Activated CD4-positive, alpha-beta T cell treated with anti-CD3 and anti-CD28 coated beads, Interleukin-2, amount 10 ng/mL, durations not matched to agents 7 days and 5 days (primary cell): ENCODE measurements at regions not wholly inside any gene's neighbourhood (a gene's known extent, or its start where the extent isn't known, plus 50 kb on each side); places are given as distances from the start of the nearest gene placed in this dataset.
"Not testable (repeated sequence)": the region's sequence is repeated elsewhere in the genome, so short reads cannot be mapped to it uniquely, and the experiment has no call there.

Source experiments
- CTCF ChIA-PET: fragments of 350-600 bp; sonication (Branson Sonifier 250); formaldehyde crosslinking; loops from one replicate; lab custom pipeline; 2021; ENCODE audit warnings: antibody characterized with exemption; lab: Charles Lee
- POLR2A ChIA-PET: fragments of 350-600 bp; sonication (Branson Sonifier 250); formaldehyde crosslinking; loops from one replicate; lab custom pipeline; 2021; ENCODE audit warnings: antibody characterized with exemption; lab: Charles Lee
- DNase-seq: peaks from one replicate; pipeline ENCODE4 v3.0.0-alpha.2; 2020
- H3K27ac Mint-ChIP-seq: one replicate; pipeline ENCODE4 v1.8.0; 2021; ENCODE audit warnings: mild to moderate bottlenecking, moderate library complexity, mixed read lengths
- H3K27me3 Mint-ChIP-seq: one replicate; pipeline ENCODE4 v1.8.0; 2021; ENCODE audit warnings: mixed read lengths
- H3K36me3 Mint-ChIP-seq: one replicate; pipeline ENCODE4 v1.8.0; 2021; ENCODE audit warnings: low read depth, mixed read lengths
- H3K4me1 Mint-ChIP-seq: one replicate; pipeline ENCODE4 v1.8.0; 2021; ENCODE audit warnings: mixed read lengths
- H3K4me3 Mint-ChIP-seq: one replicate; pipeline ENCODE4 v1.8.0; 2021; ENCODE audit warnings: mild to moderate bottlenecking, moderate library complexity, mixed read lengths
- H3K9me3 Mint-ChIP-seq: one replicate; pipeline ENCODE4 v1.8.0; 2021; ENCODE audit warnings: mixed read lengths

DNA sequence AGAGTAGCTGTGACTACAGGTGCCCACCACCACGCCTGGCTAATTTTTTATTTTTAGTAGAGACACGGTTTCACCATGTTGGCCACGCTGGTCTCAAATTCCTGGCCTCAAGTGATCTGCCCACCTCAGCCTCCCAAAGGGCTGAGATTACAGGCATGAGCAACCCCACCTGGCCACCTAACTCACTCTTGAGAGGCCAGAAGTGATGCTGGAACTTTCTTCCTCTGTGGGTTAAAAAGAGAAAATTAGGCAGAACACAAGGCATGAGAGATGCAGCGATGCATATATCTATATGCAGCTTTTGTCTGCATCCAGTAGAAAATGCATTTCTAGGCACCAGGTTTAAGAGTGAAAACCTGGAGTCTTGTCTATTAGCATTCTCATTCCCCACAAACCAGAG lies 100.2 kb upstream of the CLEC6A start:
- DNase-seq, H3K4me3 Mint-ChIP-seq, CTCF ChIA-PET, H3K4me1 Mint-ChIP-seq, H3K36me3 Mint-ChIP-seq, POLR2A ChIA-PET, H3K27ac Mint-ChIP-seq, H3K9me3 Mint-ChIP-seq: not testable (repeated sequence)
- peaks cover 14% of the 10 kb centered on the region for H3K27me3 Mint-ChIP-seq

GRCh38 chr12:8373744-8374143 lies 82.0 kb upstream of the CLEC6A start:
- H3K9me3 Mint-ChIP-seq, H3K4me3 Mint-ChIP-seq, H3K27ac Mint-ChIP-seq, DNase-seq, POLR2A ChIA-PET, H3K4me1 Mint-ChIP-seq, H3K36me3 Mint-ChIP-seq: not testable (repeated sequence)
- peaks cover 10% of the 10 kb centered on the region for H3K27me3 Mint-ChIP-seq
- CTCF ChIA-PET = interaction anchor here (0.6 kb wide), 2 partner anchors 199 to 289 kb away, joined by 3 to 4 read pairs; no protein-coding TSS in a partner anchor

DNA sequence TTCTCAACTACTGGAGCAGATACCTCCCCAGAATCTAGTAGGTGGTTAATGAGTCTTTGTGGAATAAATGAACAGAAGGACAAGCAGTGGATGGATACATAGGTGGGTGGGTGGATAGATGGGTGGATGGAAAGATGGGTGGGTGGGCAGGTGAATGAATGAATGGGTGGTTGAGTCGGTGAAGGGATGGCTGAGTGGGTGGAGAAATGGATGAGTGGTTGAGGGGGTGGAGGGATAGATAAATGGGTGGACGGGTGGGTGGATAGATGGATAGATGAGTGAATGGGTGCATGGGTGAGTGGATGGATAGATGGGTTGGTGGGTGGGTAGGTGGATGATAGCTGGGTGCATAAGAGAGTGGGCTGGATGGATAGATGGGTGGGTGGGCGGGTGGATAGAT lies 80.6 kb upstream of the CLEC6A start:
- POLR2A ChIA-PET, H3K36me3 Mint-ChIP-seq, DNase-seq, CTCF ChIA-PET, H3K27ac Mint-ChIP-seq, H3K27me3 Mint-ChIP-seq, H3K9me3 Mint-ChIP-seq, H3K4me3 Mint-ChIP-seq, H3K4me1 Mint-ChIP-seq: not testable (repeated sequence)

DNA sequence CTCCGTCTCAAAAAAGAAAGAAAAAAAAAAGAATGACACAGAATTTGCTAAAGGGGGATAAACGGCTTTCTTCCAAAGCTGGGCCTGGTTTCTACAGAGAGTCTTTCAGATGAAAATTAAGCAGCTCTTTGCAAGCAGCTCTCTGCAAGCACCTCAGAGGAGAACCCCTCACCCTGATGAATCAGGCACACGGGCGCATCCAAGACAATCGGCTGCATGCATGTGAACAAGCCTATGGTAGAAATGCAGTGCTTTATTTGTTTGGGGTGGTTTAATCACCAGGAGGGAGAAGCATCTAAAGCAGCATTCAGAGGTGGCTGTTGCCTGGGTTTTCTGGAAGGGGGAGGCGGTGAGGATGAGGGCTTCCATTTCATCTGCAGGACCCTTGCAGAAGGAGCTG lies 78.0 kb upstream of the CLEC6A start:
- CTCF ChIA-PET = interaction anchor here (0.6 kb wide), 1 partner anchor 1990 kb away, joined by 3 read pairs; no protein-coding TSS in a partner anchor
- H3K4me1 Mint-ChIP-seq, H3K9me3 Mint-ChIP-seq, DNase-seq, POLR2A ChIA-PET, H3K36me3 Mint-ChIP-seq, H3K4me3 Mint-ChIP-seq, H3K27ac Mint-ChIP-seq, H3K27me3 Mint-ChIP-seq: not testable (repeated sequence)

- CTCF ChIA-PET, H3K27ac Mint-ChIP-seq, POLR2A ChIA-PET, H3K36me3 Mint-ChIP-seq, H3K4me1 Mint-ChIP-seq, DNase-seq, H3K4me3 Mint-ChIP-seq, H3K9me3 Mint-ChIP-seq, H3K27me3 Mint-ChIP-seq: not testable (repeated sequence)
Measured at GRCh38 chr12:8382556-8382955, 73.2 kb upstream of the CLEC6A start.

- POLR2A ChIA-PET, H3K36me3 Mint-ChIP-seq, H3K4me3 Mint-ChIP-seq, H3K9me3 Mint-ChIP-seq, DNase-seq, CTCF ChIA-PET, H3K4me1 Mint-ChIP-seq, H3K27ac Mint-ChIP-seq: not testable (repeated sequence)
- peaks cover 18% of the 10 kb centered on the region for H3K27me3 Mint-ChIP-seq
Measured at GRCh38 chr12:8384686-8385085, 71.1 kb upstream of the CLEC6A start.

GRCh38 chr12:8385431-8385830 lies 70.3 kb upstream of the CLEC6A start:
- H3K4me1 Mint-ChIP-seq, H3K36me3 Mint-ChIP-seq, POLR2A ChIA-PET, H3K9me3 Mint-ChIP-seq, DNase-seq, CTCF ChIA-PET, H3K4me3 Mint-ChIP-seq, H3K27ac Mint-ChIP-seq: not testable (repeated sequence)
- H3K27me3 Mint-ChIP-seq = peaks cover 20% of the 10 kb centered on the region

GRCh38 chr12:8386661-8387060 lies 69.1 kb upstream of the CLEC6A start:
- DNase-seq, H3K36me3 Mint-ChIP-seq, H3K27ac Mint-ChIP-seq, H3K9me3 Mint-ChIP-seq, H3K4me3 Mint-ChIP-seq, H3K4me1 Mint-ChIP-seq, POLR2A ChIA-PET, CTCF ChIA-PET: not testable (repeated sequence)
- peaks cover 20% of the 10 kb centered on the region for H3K27me3 Mint-ChIP-seq

- POLR2A ChIA-PET, CTCF ChIA-PET, H3K9me3 Mint-ChIP-seq, H3K36me3 Mint-ChIP-seq, H3K4me1 Mint-ChIP-seq, H3K27ac Mint-ChIP-seq, DNase-seq: not testable (repeated sequence)
- H3K27me3 Mint-ChIP-seq = peaks cover 26% of the 10 kb centered on the region
- H3K4me3 Mint-ChIP-seq = peak overlapping the region; percentile 30
Measured at GRCh38 chr12:8389296-8389695, 66.5 kb upstream of the CLEC6A start.

- H3K4me3 Mint-ChIP-seq = peak overlapping the region; percentile 50
- POLR2A ChIA-PET, CTCF ChIA-PET: not testable (repeated sequence)
Measured at GRCh38 chr12:8390001-8390777, 65.6 kb upstream of the CLEC6A start.

DNA sequence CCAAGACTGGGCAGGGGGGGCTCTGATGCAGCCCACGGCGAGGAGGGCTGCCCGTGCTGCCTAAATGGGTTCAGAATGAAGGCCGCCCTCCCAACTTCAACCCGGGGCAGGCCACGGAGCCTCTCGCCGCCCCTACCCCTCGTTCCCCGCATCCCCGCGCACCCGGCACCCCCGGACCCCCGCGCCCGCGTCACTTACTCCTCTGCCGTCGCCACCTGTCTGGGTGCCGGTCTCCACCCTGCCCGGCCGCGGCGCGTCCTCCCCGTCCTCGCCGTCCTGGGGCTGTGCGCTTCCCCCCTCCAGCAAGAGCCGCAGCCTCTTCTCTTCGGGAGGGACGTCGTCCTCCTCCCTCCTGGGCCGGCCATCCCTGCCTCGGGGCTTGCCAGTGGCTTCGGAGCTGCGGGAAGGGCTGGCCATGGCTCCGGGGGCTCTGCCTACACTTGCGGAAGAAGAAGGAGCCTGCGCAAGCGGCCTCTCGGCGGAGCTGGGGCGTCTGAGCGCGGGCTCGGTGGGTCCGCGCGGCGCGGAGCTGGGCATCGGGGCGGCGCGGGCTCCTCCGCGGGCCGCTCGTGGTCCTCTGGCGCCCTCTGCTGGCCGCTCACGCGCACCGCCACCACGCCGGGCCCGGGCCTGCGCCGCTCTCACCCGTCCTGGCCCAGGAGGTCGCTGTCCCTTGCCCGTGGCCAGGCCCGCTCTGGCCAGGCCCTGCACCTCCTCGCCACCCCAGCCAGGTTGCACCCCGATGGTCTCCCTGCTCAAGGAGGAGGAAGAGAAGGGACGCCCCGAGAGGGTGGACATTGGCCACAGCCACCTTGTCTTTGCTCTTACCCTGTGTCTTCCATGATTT lies 59.3 kb upstream of the CLEC6A start:
- H3K4me1 Mint-ChIP-seq, H3K9me3 Mint-ChIP-seq, H3K27ac Mint-ChIP-seq, POLR2A ChIA-PET, H3K36me3 Mint-ChIP-seq: not testable (repeated sequence)
- peak overlapping the region; percentile 22 for H3K4me3 Mint-ChIP-seq
- CTCF ChIA-PET = interaction anchor here (1.2 kb wide), 1 partner anchor 55 kb away, joined by 3 read pairs; no protein-coding TSS in a partner anchor
- H3K27me3 Mint-ChIP-seq = peaks cover 22% of the 10 kb centered on the region
- DNase-seq = peak; percentile 58

More at GRCh38 chr12:8390001-8390777, 65.6 kb upstream of the CLEC6A start:
- H3K4me1 Mint-ChIP-seq, H3K9me3 Mint-ChIP-seq, H3K27ac Mint-ChIP-seq, H3K36me3 Mint-ChIP-seq: not testable (repeated sequence)
- DNase-seq = peak; percentile 60
- peaks cover 22% of the 10 kb centered on the region for H3K27me3 Mint-ChIP-seq

DNA sequence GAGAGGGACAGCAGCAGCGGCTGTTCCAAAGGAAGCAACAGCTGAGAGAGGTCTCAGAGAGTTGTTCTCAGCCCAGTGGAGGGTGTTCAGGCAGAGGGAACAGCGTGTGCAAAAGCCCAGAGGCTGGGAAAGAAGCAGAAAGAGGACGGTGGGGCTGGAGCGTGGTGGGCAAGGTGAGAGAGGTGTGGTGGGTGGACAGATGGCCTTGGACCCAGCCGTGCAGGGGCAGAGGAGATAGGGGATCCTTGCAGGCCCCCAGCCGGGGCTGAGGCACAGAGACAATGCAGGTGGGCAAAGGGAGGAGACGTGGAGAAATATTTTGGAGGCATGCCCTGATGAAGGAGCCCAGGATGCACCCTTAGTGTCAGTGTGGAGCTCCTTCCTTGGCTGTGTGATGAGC lies 58.4 kb upstream of the CLEC6A start:
- H3K36me3 Mint-ChIP-seq, H3K4me1 Mint-ChIP-seq, CTCF ChIA-PET, DNase-seq, H3K4me3 Mint-ChIP-seq, H3K27ac Mint-ChIP-seq, POLR2A ChIA-PET, H3K9me3 Mint-ChIP-seq: not testable (repeated sequence)
- peaks cover 19% of the 10 kb centered on the region for H3K27me3 Mint-ChIP-seq

DNA sequence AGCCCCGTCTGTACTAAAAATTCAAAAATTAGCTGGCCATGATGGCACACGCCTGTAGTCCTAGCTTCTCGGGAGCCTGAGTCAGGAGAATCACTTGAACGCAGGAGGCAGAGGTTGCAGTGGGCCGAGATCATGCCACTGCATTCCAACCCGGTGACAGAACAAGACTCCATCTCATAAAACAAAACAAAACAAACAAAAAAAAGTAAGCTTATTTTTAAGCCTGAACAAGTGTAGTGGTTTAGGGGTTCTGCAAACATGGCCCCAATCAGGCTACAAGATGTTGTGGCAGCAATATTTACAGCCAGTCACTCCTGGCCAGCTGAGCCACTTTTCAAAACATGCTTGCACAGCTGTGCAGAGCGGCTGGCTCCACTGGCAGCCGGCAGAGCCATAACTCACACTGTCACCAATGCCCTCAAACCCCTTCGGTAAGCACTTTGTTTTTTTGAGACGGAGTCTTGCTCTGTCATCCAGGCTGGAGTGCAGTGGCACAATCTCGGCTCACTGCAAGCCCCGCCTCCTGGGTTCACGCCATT lies 56.2 kb upstream of the CLEC6A start:
- DNase-seq, H3K4me3 Mint-ChIP-seq, H3K4me1 Mint-ChIP-seq, H3K36me3 Mint-ChIP-seq, POLR2A ChIA-PET, CTCF ChIA-PET, H3K9me3 Mint-ChIP-seq, H3K27ac Mint-ChIP-seq: not testable (repeated sequence)
- H3K27me3 Mint-ChIP-seq = peaks cover 16% of the 10 kb centered on the region
